ENCODE measurements at regions not wholly inside any gene's neighbourhood (a gene's known extent, or its start where the extent isn't known, plus 50 kb on each side); places are given as distances from the start of the nearest gene placed in this dataset.

- Histone ChIP-seq H3K36me3 (peaks cover 0 to 11% (median 0%) of the 10 kb centered on the region in 4 donors), H3K9me3 (no peaks in the 10 kb centered on the region), H3K27ac (no peak overlapping the region), H3K27me3 (no peaks in the 10 kb centered on the region), H3K4me1 (peaks cover 0 to 34% (median 15%) of the 10 kb centered on the region in 4 donors), H3K4me3 (no peak overlapping the region)
- TF ChIP-seq POLR2A (IDR thresholded peaks at IDR 0.05) (no peak), CTCF (IDR thresholded peaks at IDR 0.05) (no peak)
- ATAC-seq (no peak), DNase-seq (no peak)
- 89% methylated on average over 6 of the region's 7 CpGs for WGBS (ENCODE audit: insufficient coverage, low coverage, low lambda C conversion rate, missing lambda C conversion rate)
- intact Hi-C loops (cut with DNase I), result no loop called here
Measured at GRCh38 chr12:124395986-124396385, 101.1 kb downstream of the RFLNA start.

DNA sequence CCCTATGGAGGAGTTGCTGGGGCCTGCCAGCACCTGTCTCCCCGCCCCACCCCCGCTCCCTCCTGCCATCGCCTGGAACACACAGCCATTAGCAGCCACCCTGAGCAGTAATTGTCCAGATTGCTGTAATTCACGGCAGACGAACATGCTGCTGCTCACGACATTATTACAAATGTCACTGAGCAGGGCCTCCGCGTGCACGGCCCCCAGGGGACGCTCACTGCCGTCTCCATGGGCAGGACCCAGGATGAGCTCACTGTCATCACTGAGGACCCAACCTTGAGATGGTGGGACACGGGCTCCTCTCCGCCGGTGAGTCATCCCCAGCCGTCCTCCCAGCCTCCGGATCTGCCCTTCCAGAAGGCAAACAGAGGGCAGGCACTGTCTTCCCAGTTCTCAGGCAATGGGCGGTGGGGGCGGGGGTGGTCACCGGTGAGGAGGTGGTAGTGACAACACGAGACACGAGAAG is 100.4 kb downstream of the RFLNA start:
- H3K9me3 ChIP-seq, result no peaks in the 10 kb centered on the region
- peaks cover 0 to 11% (median 0%) of the 10 kb centered on the region in 4 donors for H3K36me3 ChIP-seq
- WGBS (ENCODE audit: insufficient coverage, low coverage, low lambda C conversion rate, missing lambda C conversion rate), result 74% methylated on average over 8 of the region's 21 CpGs
- intact Hi-C loops (cut with DNase I), result no loop called here
- H3K27me3 ChIP-seq, result no peaks in the 10 kb centered on the region
- ATAC-seq (no peak), DNase-seq (no peak)
- H3K27ac ChIP-seq, result no peak overlapping the region
- no peak overlapping the region for H3K4me3 ChIP-seq
- TF ChIP-seq CTCF (IDR thresholded peaks at IDR 0.05) (no peak), POLR2A (IDR thresholded peaks at IDR 0.05) (no peak)
- H3K4me1 ChIP-seq, result peaks cover 0 to 37% (median 18%) of the 10 kb centered on the region in 4 donors

DNA sequence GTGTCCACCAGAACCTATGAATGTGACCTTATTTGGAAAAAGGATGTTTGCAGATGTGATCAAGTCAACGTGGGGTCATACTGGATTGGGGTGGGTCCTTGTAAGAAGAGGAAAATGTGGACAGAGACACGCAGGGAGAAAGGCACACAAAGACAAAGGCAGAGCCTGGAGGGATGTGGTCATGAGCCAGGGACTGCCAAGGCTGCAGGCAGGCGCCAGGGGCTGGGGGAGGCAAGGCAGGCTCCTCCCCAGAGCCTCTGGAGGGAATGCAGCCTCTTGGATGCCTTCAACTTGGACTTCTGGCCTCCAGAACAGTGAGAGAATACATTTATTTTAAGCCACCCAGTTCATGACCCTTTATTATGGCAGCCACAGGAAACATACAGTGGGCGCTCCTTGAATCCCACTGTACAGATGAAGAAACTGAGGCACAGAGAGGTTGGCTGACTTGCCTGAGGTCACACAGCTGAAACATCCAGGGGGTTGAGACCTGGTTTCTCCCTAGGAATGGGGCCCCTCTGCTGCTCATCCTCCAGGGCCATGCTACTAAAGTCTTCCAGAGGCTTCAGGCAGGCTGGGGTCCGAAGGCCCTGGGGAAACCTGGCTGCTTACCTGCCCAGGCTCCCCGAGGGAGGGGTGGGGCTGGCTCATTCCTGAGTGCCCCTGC is 99.7 kb downstream of the RFLNA start:
- 57% methylated on average over 1 of the region's 6 CpGs for WGBS (ENCODE audit: insufficient coverage, low coverage, low lambda C conversion rate, missing lambda C conversion rate)
- DNase-seq, result no peak
- H3K9me3 ChIP-seq, result no peaks in the 10 kb centered on the region
- intact Hi-C loops (cut with DNase I), result no loop called here
- H3K4me3 ChIP-seq, result no peak overlapping the region
- H3K27me3 ChIP-seq, result no peaks in the 10 kb centered on the region
- H3K27ac ChIP-seq, result no peak overlapping the region
- peaks cover 0 to 44% (median 24%) of the 10 kb centered on the region in 4 donors for H3K4me1 ChIP-seq
- no peak for ATAC-seq
- TF ChIP-seq POLR2A (IDR thresholded peaks at IDR 0.05), result no peak
- no peak for TF ChIP-seq CTCF (IDR thresholded peaks at IDR 0.05)
- peaks cover 0 to 11% (median 0%) of the 10 kb centered on the region in 4 donors for H3K36me3 ChIP-seq

DNA sequence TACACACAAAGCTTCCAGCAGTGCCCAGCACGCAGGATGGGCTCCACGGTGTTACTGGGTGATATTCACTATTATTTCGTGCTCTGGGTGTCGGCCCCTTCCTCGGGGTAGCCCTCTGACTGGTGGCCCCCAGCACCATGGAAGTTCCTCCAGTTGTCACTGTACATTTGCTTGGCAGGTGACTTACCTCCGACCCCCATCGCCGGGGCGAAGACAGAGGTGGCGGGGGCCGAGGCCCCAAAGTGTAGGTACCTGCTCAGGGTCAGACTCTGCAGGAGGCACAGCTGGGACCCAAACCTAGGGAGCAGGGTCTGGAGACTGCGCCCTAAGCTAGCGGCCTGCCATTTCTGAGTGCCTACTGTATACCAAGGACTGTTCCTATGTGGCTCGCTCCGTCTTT is 98.9 kb downstream of the RFLNA start:
- Histone ChIP-seq H3K27me3 (no peaks in the 10 kb centered on the region), H3K27ac (peak overlapping the region in 2 of 3 donors; percentile 40 to 75), H3K36me3 (peaks cover 0 to 11% (median 0%) of the 10 kb centered on the region in 4 donors), H3K4me3 (no peak overlapping the region), H3K9me3 (no peaks in the 10 kb centered on the region), H3K4me1 (peaks cover 0 to 49% (median 25%) of the 10 kb centered on the region in 4 donors)
- WGBS (ENCODE audit: insufficient coverage, low coverage, low lambda C conversion rate, missing lambda C conversion rate), result 96% methylated on average over 10 of the region's 15 CpGs
- no peak for DNase-seq
- TF ChIP-seq CTCF (IDR thresholded peaks at IDR 0.05), result no peak
- TF ChIP-seq POLR2A (IDR thresholded peaks at IDR 0.05), result no peak
- no peak for ATAC-seq
- intact Hi-C loops (cut with DNase I), result no loop called here

Measured in right lobe of liver (tissue), 6 donors.